HG02884 (cell line): ENCODE measurements at regions not wholly inside any gene's neighbourhood (a gene's known extent, or its start where the extent isn't known, plus 50 kb on each side); places are given as distances from the start of the nearest gene placed in this dataset.
A peak's percentile ranks its signal among the peaks of the same experiment; 100 is the strongest.

Experiments
- ATAC-seq: cut with Tn5 transposase; IDR thresholded peaks from one replicate; pipeline ENCODE4 v1.9.1; 2021; ENCODE audit warnings: mild to moderate bottlenecking, moderate library complexity; ENCODE audit not compliant: unreplicated experiment

- ATAC-seq, result no peak
Measured at GRCh38 chr3:103047640-103048039, 612.8 kb downstream of the ZPLD1 start.

GRCh38 chr3:103048068-103048722 lies 613.4 kb downstream of the ZPLD1 start:
- ATAC-seq, result no peak

GRCh38 chr3:103052236-103052830 lies 617.5 kb downstream of the ZPLD1 start:
- no peak for ATAC-seq

GRCh38 chr3:103055021-103055520 lies 620.3 kb downstream of the ZPLD1 start:
- ATAC-seq, result no peak

GRCh38 chr3:103056542-103056941 lies 621.7 kb downstream of the ZPLD1 start:
- ATAC-seq, result no peak

GRCh38 chr3:103057003-103057402 lies 622.2 kb downstream of the ZPLD1 start:
- no peak for ATAC-seq

DNA sequence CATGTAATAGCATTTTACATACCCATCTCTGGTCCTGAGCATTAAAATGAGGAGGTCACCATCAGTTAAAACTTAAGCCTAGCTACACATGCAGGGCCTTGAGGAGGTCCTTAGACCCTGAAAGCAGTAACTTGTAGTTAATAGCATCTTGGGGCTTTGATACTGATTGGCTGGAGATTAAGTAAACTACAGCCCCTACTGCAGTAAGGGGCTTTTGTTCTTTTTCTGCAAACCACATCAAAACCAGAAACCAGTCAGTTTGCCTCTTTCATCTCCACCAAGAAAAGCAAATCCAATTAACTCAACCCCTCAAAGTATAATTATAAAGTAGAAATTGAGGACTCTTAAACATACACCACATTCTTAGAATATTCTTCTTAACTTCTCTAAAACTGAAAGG lies 622.7 kb downstream of the ZPLD1 start:
- no peak for ATAC-seq

- no peak for ATAC-seq
Measured at GRCh38 chr3:103059432-103059831, 624.6 kb downstream of the ZPLD1 start.

DNA sequence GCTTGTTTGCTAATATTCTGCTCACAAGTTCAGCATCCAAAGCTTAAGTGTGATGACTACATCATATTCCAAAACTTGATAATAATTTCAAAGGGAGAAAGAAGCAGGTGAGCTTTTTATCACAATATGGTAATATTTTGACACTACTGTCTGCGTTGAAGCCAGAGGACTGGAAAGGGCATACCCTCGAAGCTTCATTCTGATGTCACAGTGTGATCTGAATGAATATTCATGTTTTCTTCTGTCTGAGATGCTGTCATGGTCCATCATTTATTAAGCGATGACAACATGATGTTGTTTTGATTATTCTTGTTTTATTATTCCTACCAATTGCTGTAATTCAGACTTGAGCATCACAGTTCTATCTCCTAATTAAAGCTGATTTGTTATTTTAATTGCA lies 625.4 kb downstream of the ZPLD1 start:
- no peak for ATAC-seq

DNA sequence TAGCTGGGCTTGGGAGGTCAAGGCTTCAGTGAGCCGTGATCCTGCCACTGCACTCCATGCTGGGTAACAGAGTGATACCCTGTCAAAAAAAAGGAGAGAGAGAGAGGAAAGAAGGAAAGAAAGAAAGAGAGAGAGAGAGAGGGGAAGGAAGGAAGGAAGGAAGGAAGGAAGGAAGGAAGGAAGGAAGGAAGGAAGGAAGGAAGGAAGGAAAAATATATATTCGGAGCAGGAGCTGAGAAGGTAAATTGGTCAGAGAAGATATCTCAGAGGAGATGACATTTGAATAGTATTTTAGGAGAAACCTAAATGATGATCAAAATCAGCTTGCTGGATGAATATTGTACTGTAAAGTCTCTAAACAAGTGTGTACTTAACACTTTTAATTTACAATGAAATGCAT lies 633.1 kb downstream of the ZPLD1 start:
- ATAC-seq, result no peak

- ATAC-seq, result no peak
Measured at GRCh38 chr3:103075282-103075681, 640.5 kb downstream of the ZPLD1 start.

DNA sequence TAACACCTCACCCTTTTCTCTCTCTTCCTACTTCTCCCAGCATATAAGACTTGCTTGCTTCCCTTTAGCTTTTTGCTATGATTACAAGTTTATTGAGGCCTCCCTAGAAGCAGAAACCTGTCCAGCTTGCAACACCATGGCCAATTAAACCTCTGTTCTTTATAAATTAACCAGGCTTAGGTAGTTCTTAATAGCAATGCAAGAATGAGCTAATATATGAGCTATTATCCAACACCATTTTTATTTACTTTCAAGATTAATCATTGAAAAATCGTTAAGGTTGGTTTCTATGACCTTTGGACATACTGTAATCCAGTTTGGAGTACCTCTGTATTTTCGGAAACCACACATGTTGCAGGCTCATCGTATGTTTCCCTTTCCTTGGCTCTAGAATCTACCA lies 643.1 kb downstream of the ZPLD1 start:
- ATAC-seq, result no peak

GRCh38 chr3:103082501-103082900 lies 647.7 kb downstream of the ZPLD1 start:
- no peak for ATAC-seq

GRCh38 chr3:103083848-103084631 lies 649.2 kb downstream of the ZPLD1 start:
- no peak for ATAC-seq

- ATAC-seq, result no peak
Measured at GRCh38 chr3:103085465-103085864, 650.6 kb downstream of the ZPLD1 start.

DNA sequence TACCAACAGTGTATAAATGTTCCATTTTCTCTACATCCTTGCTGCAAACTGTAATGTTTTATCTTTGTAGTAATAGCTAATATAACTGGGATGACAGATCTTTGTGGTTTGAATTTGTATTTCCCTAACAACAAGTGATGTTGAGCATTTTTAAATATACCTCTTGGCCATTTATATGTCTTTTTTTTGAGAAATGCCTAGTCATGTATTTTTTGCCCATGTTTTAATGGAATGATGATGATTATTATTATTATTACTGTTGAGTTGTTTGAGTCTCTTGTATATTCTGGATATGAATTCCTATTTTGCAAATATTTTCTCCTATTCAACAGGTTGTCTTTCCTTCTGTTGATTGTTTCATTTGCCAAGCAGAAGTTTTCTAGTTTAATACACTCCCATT lies 654.9 kb downstream of the ZPLD1 start:
- ATAC-seq, result no peak

- no peak for ATAC-seq
Measured at GRCh38 chr3:103105206-103105605, 670.4 kb downstream of the ZPLD1 start.

DNA sequence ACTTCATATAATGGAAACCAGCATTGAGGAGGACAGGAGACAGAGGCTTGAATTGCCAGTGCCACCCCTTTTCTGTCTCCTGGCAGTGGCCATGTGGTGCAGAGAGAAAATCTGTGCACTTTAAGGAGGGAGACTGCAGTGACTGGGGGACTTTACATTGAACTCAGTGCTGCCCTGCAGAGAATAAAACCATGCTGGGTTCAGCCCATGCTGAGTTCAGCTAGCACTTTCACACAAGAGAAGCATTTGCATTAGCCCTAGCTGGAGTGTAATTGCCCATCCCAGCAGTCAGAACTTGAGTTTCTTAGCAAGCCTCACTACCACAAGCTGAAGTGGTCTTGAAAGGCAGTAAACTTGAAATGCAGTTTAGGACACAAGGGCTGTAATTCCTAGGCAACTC lies 677.5 kb downstream of the ZPLD1 start:
- no peak for ATAC-seq

DNA sequence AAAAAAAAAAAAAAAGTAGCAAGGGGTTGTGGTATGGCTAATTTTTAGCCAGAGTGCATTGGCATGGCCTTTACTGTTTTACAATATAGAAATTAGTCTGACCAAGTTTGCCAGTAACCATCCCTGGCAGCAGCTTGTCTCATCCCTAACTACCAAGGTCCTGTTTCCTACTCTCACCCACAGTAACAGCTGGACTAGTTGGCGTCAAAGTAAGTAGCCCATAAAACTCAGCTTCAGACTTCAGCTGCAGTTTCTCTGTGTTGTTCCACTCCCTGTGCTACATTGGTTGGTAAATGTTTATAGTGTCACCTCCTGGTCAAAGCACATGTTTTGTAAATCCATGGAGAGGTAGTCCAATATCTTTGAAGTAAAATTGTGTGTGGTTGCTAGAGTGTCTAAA lies 691.3 kb downstream of the ZPLD1 start:
- ATAC-seq, result no peak

DNA sequence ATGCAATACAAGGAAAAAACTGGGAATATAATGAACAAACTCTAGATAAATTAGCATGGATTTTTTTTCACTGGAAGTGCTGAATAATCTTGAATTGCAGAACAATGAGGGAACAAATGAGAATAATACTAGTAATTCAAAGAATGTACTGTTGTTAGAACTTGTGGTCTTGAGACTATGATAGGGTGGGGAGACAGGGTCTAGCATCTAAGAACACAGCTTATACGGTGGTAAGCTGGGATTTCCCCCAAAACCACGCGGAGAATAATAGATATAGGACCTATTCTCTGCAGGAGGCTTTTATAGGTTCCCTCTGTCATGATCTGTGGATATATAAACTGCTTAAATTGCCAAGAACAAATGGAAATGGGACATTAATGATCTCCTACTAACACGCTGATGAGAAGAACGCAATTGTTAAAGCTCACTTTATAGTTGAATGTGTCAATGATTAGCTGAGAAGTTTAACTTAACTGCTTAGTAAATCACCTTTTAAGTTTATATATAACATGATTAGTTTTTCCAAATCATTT lies 692.3 kb downstream of the ZPLD1 start:
- ATAC-seq, result peak; percentile 34

DNA sequence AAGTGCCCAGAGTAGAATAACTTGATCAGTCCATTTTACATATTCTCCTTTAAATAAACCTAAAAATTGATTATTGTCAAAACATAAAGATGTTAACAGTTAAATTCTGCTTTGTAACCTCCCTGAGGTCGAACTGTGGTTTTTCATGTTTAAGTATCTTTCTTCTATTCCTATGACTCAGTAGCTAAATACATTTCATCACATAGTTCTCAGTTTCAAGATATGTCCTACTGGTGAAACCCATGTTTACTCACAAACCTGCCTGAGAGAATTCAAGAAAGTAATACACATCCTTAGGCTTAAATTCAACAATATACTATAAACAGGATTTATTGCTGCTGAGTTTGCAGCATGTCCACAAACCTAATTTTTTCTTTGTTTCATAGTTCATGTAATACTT lies 692.9 kb downstream of the ZPLD1 start:
- peak; percentile 98 for ATAC-seq
